ENCODE measurements at regions not wholly inside any gene's neighbourhood (a gene's known extent, or its start where the extent isn't known, plus 50 kb on each side); places are given as distances from the start of the nearest gene placed in this dataset.

DNA sequence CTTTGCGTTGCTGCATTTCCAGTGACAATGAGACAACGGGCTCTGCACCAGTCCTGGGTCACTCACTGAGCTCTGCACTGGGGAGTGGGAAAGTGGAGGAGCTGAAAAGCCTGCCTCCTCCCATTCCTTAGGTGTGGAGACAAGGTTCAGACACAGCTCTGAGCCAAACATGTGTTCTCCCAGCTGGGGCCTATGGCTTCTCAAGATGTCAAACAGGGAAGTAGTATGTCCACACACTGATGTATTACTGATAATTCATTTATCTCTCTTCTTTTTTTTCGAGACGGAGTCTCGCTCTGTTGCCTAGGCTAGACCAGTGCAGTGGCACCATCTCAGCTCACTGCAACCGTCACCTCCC lies 90.2 kb upstream of the SLC4A7 start:
- Histone ChIP-seq H3K27me3 (ENCODE audit: insufficient read depth, low read length) (no peaks in the 10 kb centered on the region), H2BK120ac (ENCODE audit: low read depth, low read length, poor library complexity, severe bottlenecking) (no peak overlapping the region), H3K9me3 (ENCODE audit: control insufficient read depth, low read depth, low read length) (no peaks in the 10 kb centered on the region), H2BK15ac (ENCODE audit: low read depth, low read length) (no peak overlapping the region), H3K4ac (ENCODE audit: low read depth, low read length) (no peak overlapping the region), H4K91ac (ENCODE audit: insufficient read length, low read depth, low read length) (no peak overlapping the region), H3K79me2 (ENCODE audit: insufficient read depth, low read length) (no peaks in the 10 kb centered on the region), H3K56ac (ENCODE audit: insufficient read length, low read depth, low read length) (no peak overlapping the region), H4K5ac (ENCODE audit: insufficient read length, low read depth, low read length) (no peak overlapping the region), H3K23me2 (ENCODE audit: insufficient read length, low read depth, low read length, poor library complexity, severe bottlenecking) (no peaks in the 10 kb centered on the region), H3K23ac (ENCODE audit: insufficient read length, low read depth, low read length) (no peak overlapping the region), H3K18ac (ENCODE audit: insufficient read length, low read depth, low read length) (no peak overlapping the region), H3K79me1 (ENCODE audit: insufficient read depth, low read depth, low read length, poor library complexity, severe bottlenecking) (no peaks in the 10 kb centered on the region), H3T11ph (ENCODE audit: low read length) (no peak overlapping the region), H2BK12ac (ENCODE audit: insufficient read length, low read depth, low read length) (no peak overlapping the region), H2AK5ac (ENCODE audit: insufficient read length, low read length) (no peak overlapping the region), H2BK20ac (ENCODE audit: low read depth, low read length, poor library complexity, severe bottlenecking) (no peak overlapping the region), H3K27ac (ENCODE audit: insufficient read length, low read depth, low read length) (no peak overlapping the region), H4K8ac (replicated peaks; ENCODE audit: insufficient read length, low read depth, low read length) (no peak overlapping the region), H4K20me1 (ENCODE audit: control insufficient read depth, insufficient read depth, insufficient read length) (no peaks in the 10 kb centered on the region), H3K14ac (ENCODE audit: insufficient read depth, low read length) (no peak overlapping the region), H3K9ac (ENCODE audit: extremely low read depth, insufficient read length, low read length) (no peak overlapping the region), H3K4me2 (ENCODE audit: insufficient read depth, insufficient read length, low read length) (no peak overlapping the region), H2AFZ (ENCODE audit: low read length) (no peak overlapping the region), H3K4me1 (ENCODE audit: insufficient read depth, low read length) (peaks cover 3% of the 10 kb centered on the region), H2BK5ac (ENCODE audit: insufficient read length, low read length) (no peak overlapping the region)
- H3K9me3 Mint-ChIP-seq: no peaks in the 10 kb centered on the region
- H3K4me1 Mint-ChIP-seq: peaks cover 11 to 14% of the 10 kb centered on the region in 2 experiments
- H3K27me3 Mint-ChIP-seq (ENCODE audit: low read depth): no peaks in the 10 kb centered on the region
- WGBS (ENCODE audit: extremely low coverage, insufficient read length, low lambda C conversion rate): no CpG with 5 or more reads among the region's 6 CpGs
- no peak overlapping the region for H3K4me3 Mint-ChIP-seq
- no peak for TF ChIP-seq CTCF (conservative IDR thresholded peaks at IDR 0.05)
- DNase-seq: no peak
- H3K27ac Mint-ChIP-seq: no peak overlapping the region
- no peaks in the 10 kb centered on the region for H3K36me3 Mint-ChIP-seq (ENCODE audit: insufficient read depth in 1 of 3, low read depth in 3 of 3)
